ENCODE measurements at regions not wholly inside any gene's neighbourhood (a gene's known extent, or its start where the extent isn't known, plus 50 kb on each side); places are given as distances from the start of the nearest gene placed in this dataset.
A peak's percentile ranks its signal among the peaks of the same experiment; 100 is the strongest.
"Not testable (repeated sequence)": the region's sequence is repeated elsewhere in the genome, so short reads cannot be mapped to it uniquely, and the experiment has no call there.

DNA sequence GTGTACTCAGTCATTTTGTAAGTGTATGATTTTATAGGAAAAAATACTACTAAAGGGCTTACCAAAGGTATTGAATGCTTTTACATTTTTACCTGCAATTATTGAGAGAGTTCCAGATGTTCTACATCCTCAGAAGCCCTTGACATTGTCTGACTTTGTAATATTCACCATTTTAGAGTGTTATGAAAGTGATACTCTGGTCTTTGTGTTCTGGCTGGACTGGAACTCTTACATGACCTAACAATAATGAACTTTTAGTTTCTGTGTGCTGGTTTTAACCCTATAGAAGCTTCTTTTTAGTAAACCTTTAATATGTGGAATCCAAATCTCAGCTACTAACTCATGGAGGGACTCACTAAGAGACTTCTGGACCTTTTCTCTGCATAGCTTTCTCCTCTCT is 478.8 kb upstream of the SPANXN1 start:
- H3K4me3 ChIP-seq (ENCODE audit: low read length): no peak overlapping the region
- TF ChIP-seq, protein P1, sequence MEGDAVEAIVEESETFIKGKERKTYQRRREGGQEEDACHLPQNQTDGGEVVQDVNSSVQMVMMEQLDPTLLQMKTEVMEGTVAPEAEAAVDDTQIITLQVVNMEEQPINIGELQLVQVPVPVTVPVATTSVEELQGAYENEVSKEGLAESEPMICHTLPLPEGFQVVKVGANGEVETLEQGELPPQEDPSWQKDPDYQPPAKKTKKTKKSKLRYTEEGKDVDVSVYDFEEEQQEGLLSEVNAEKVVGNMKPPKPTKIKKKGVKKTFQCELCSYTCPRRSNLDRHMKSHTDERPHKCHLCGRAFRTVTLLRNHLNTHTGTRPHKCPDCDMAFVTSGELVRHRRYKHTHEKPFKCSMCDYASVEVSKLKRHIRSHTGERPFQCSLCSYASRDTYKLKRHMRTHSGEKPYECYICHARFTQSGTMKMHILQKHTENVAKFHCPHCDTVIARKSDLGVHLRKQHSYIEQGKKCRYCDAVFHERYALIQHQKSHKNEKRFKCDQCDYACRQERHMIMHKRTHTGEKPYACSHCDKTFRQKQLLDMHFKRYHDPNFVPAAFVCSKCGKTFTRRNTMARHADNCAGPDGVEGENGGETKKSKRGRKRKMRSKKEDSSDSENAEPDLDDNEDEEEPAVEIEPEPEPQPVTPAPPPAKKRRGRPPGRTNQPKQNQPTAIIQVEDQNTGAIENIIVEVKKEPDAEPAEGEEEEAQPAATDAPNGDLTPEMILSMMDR (conservative IDR thresholded peaks at IDR 0.05; ENCODE audit: low read length): no peak
- DNase-seq (ENCODE audit: low read depth): no peak

DNA sequence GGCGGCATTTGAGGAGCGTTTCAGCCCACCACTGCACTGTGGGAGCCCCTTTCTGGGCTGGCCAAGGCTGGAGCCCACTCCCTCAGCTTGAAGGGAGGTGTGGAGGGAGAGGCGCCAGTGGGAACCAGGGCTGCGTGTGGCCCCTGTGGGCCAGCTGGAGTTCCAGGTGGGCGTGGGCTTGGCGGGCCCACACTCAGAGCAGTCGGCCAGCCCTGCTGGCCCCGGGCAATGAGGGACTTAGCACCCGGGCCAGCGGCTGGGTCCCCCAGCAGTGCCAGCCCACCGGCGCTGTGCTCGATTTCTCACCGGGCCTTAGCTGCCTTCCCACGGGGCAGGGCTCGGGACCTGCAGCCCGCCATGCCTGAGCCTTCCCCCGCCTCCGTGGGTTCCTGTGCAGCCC is 463.8 kb upstream of the SPANXN1 start:
- not testable (repeated sequence) for H3K4me3 ChIP-seq (ENCODE audit: low read length); DNase-seq (ENCODE audit: low read depth)

DNA sequence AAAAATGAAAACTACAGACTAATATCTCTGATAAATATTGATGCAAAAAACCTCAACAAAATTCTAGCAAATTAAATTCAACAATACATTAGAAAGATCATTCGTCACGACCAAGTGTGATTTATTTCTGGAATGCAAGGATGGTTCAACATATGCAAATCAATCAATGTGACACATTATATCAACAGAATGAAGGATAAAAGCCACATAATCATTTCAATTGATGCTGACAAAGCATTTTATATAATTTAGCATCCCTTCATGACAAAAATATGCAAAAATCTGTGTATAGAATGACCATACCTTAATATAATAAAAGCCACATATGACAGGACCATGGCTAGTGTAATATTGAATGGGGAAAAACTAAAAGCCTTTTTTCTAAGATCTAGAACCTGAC is 457.2 kb upstream of the SPANXN1 start:
- no peak for DNase-seq (ENCODE audit: low read depth)
- TF ChIP-seq, protein P1 (conservative IDR thresholded peaks at IDR 0.05; ENCODE audit: low read length): no peak
- no peak overlapping the region for H3K4me3 ChIP-seq (ENCODE audit: low read length)

DNA sequence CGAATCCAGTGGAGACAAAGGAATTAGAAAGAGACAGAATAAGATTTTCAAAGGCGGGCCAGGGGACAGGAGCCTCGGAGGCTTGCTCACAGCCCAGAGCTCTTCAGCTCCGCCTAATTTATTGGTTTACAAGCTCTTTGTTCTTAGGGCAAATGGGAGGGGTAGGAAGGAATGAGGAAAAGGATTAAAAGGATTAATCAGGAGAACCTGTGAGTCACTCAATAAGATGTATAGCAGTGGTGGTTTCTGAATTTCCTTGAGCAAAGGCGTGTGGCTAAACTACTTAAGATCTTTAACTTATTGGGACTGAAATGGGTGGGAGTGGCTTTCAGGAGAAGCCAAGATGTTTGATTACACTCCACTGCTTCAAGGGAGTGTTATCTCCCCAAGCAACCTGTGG is 456.0 kb upstream of the SPANXN1 start:
- TF ChIP-seq, protein P1 (conservative IDR thresholded peaks at IDR 0.05; ENCODE audit: low read length): no peak
- no peak overlapping the region for H3K4me3 ChIP-seq (ENCODE audit: low read length)
- no peak for DNase-seq (ENCODE audit: low read depth)

DNA sequence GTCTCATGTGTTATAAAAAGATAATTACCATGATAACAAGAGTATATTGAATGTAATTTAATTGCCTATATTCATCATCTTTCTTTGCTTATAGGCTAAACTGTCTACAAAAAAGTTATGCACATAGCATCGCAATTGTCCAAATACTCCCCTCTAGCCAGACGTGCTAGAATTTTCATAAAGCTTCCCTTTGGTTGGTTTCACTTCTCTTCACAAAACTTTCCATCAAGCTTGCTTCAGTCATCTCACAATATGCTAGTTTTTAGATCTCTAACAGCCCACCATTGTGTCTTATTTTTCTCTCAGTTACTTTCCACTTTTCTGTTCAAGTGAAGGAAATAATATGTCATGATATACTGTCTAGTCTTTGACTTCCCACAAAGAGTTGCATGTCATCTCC is 448.3 kb upstream of the SPANXN1 start:
- TF ChIP-seq, protein P1 (conservative IDR thresholded peaks at IDR 0.05; ENCODE audit: low read length): no peak

DNA sequence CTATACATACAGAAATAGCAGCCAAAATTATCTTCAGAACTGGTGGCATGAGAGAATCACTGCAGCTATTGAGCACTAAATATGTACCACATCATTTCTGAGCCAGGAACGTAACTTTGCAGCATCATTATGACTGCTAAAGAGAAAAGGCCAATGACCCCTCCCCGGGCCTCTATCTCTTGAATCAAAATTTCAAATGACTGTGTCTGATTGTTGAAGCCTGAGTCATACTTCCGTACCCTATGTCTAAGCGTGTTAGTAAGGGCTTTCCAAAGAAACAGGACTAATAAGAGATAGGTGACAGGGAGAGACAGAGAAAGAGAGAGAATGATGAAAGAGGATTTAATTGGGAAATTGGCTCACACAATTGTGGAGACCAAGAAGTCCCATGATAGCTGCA is 445.5 kb upstream of the SPANXN1 start:
- peak; percentile 2 for DNase-seq (ENCODE audit: low read depth)
- TF ChIP-seq, protein P1 (conservative IDR thresholded peaks at IDR 0.05; ENCODE audit: low read length): no peak
- no peak overlapping the region for H3K4me3 ChIP-seq (ENCODE audit: low read length)

More for the DNA sequence above, 448.3 kb upstream of the SPANXN1 start:
- no peak overlapping the region for H3K4me3 ChIP-seq (ENCODE audit: low read length)
- DNase-seq (ENCODE audit: low read depth): no peak

DNA sequence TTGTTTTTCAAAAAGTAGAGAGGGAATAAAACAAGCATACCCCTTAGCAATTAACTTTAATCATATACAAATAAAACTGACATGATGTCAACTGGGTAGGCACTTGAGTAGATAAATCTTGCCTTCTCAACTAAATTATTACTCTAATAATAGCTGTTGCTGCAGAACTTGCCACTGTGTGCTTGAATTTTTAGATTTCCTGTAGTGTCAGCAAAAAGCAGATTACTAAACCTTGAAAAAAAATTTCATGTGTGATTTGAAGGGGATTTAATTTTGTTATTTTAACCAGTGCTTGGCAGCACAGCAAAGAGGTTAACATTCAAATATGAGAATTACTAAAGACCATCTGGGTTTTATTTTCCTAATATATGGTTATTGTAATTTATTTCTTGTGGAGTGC is 438.3 kb upstream of the SPANXN1 start:
- DNase-seq (ENCODE audit: low read depth): no peak
- TF ChIP-seq, protein P1 (conservative IDR thresholded peaks at IDR 0.05; ENCODE audit: low read length): no peak
- H3K4me3 ChIP-seq (ENCODE audit: low read length): no peak overlapping the region

DNA sequence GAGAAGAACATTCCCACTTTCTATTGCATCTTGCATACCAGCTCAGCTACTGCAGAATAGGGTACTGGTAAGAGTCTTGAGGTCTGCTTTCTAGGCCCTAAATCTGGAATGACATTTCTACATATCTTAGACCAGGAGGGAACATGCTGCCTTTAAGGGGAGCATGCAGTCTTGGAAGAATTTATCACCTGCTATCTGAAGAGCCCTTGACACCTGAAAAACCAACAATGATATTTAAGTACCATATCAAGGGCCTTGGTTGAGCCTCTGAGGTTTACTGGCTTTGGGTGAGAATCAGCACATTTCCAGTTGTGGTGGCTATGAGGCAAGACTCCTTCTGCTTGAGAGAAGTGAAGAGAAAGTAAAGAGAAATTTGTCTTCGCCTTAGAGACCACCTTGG is 436.8 kb upstream of the SPANXN1 start:
- TF ChIP-seq, protein P1 (conservative IDR thresholded peaks at IDR 0.05; ENCODE audit: low read length): no peak
- no peak for DNase-seq (ENCODE audit: low read depth)
- H3K4me3 ChIP-seq (ENCODE audit: low read length): no peak overlapping the region
